ENCODE measurements at regions not wholly inside any gene's neighbourhood (a gene's known extent, or its start where the extent isn't known, plus 50 kb on each side); places are given as distances from the start of the nearest gene placed in this dataset.

DNA sequence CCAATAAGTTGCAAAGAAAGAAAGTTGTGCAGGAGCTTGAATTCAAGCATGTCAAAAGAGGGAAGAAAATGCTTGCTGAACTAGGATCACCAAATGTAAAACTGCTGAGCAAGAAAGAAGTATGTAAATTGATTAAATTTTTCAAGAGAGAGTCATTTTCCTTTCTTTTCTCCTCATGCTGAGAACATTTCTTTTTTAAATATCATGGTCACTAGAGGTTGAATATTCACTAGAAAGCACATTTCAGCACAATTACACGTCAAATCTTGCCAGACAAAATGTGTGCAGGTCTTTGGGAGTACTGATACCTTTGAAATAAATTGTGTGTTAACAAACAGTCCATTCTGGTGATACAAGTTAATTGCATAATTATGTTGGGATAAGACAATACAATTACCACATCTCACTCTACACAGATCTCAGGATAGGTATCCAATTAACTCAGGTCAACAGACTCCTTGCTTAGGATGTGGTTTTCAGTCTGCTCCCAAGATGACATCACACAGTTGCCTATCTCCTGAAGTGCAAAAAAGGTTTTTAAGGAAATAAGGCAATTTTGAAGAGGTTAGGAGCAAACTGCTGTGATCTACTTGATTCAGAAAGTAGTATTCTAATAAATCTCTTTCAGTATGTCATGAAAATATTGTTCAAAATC, 862.2 kb downstream of the RPS29 start:
- Histone ChIP-seq H3K27ac (no peak overlapping the region), H3K4me1 (no peaks in the 10 kb centered on the region), H3K36me3 (no peaks in the 10 kb centered on the region), H3K27me3 (no peaks in the 10 kb centered on the region), H3K4me3 (no peak overlapping the region), H3K9me3 (no peaks in the 10 kb centered on the region)
- DNase-seq = no peak
- ATAC-seq (ENCODE audit: low FRiP score in 2 of 2) = no peak
- TF ChIP-seq POLR2AphosphoS5 (IDR thresholded peaks at IDR 0.05) (no peak), POLR2A (IDR thresholded peaks at IDR 0.05) (no peak), EP300 (IDR thresholded peaks at IDR 0.05) (no peak)
- TF ChIP-seq, protein P1, sequence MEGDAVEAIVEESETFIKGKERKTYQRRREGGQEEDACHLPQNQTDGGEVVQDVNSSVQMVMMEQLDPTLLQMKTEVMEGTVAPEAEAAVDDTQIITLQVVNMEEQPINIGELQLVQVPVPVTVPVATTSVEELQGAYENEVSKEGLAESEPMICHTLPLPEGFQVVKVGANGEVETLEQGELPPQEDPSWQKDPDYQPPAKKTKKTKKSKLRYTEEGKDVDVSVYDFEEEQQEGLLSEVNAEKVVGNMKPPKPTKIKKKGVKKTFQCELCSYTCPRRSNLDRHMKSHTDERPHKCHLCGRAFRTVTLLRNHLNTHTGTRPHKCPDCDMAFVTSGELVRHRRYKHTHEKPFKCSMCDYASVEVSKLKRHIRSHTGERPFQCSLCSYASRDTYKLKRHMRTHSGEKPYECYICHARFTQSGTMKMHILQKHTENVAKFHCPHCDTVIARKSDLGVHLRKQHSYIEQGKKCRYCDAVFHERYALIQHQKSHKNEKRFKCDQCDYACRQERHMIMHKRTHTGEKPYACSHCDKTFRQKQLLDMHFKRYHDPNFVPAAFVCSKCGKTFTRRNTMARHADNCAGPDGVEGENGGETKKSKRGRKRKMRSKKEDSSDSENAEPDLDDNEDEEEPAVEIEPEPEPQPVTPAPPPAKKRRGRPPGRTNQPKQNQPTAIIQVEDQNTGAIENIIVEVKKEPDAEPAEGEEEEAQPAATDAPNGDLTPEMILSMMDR (IDR thresholded peaks at IDR 0.05) = no peak
- 0 to 23% methylated on average over 1 of the region's 1 CpG for WGBS, 2 donors

DNA sequence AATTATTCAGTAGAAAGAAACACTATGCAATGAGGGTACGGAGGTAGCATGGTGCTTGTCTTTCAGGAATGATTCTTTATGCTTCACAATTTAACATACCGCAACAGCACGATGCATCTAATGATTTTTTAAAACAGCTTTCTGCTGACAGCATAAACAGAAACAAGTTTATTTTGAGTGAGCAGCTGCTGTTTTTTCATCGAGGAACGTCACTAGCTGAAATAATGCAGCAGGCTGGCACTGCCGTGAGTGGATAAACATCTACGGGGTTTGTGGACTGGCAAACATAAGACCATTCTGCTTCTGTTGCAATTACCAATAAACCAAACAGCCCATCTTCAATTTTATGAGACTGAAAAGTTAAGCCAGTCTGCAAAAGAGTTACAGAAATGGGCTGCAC, 871.8 kb downstream of the RPS29 start:
- ATAC-seq (ENCODE audit: low FRiP score in 2 of 2) (no peak), DNase-seq (no peak)
- WGBS, 2 donors = 82 to 93% methylated on average over 7 of the region's 7 CpGs
- no peak overlapping the region for H3K4me3 ChIP-seq
- no peak overlapping the region for H3K27ac ChIP-seq
- H3K27me3 ChIP-seq = no peaks in the 10 kb centered on the region
- no peaks in the 10 kb centered on the region for H3K4me1 ChIP-seq
- no peaks in the 10 kb centered on the region for H3K9me3 ChIP-seq
- H3K36me3 ChIP-seq = no peaks in the 10 kb centered on the region
- TF ChIP-seq EP300 (IDR thresholded peaks at IDR 0.05) = no peak

DNA sequence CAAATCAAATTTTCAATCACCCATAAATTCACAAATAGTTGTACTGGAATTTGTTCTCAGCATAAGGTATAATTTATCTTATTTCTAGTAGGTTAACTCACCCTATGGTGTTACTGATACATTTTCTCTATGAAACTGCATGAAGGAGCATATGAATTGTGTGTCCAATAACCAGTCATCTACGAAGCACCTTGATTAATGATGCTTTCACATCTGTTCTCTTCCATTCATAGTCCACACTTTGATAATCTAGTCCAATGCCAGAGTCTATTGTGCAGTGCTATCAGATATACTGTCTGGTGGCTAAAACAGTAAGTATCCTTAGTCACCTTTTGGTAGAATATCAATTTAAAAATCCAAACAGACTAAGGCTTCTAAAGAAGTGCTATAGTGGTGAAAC, 876.0 kb downstream of the RPS29 start:
- no peak for ATAC-seq (ENCODE audit: low FRiP score in 2 of 2)

GRCh38 chr14:48709277-48709785, 876.8 kb downstream of the RPS29 start:
- 89 to 91% methylated on average over 1 of the region's 1 CpG for WGBS, 2 donors
- TF ChIP-seq, protein P1 (IDR thresholded peaks at IDR 0.05) = no peak
- TF ChIP-seq POLR2A (IDR thresholded peaks at IDR 0.05) (no peak), EP300 (IDR thresholded peaks at IDR 0.05) (no peak), POLR2AphosphoS5 (IDR thresholded peaks at IDR 0.05) (no peak)
- DNase-seq (no peak), ATAC-seq (ENCODE audit: low FRiP score in 2 of 2) (no peak)
- H3K9me3 ChIP-seq = no peaks in the 10 kb centered on the region
- H3K4me3 ChIP-seq = no peak overlapping the region
- H3K36me3 ChIP-seq = no peaks in the 10 kb centered on the region
- H3K27me3 ChIP-seq = no peaks in the 10 kb centered on the region
- H3K4me1 ChIP-seq = no peaks in the 10 kb centered on the region
- no peak overlapping the region for H3K27ac ChIP-seq

More for the DNA sequence above, 876.0 kb downstream of the RPS29 start:
- 70 to 78% methylated on average over 1 of the region's 1 CpG for WGBS, 2 donors
- H3K27me3 ChIP-seq = no peaks in the 10 kb centered on the region
- DNase-seq = no peak
- no peaks in the 10 kb centered on the region for H3K36me3 ChIP-seq
- H3K4me1 ChIP-seq = no peaks in the 10 kb centered on the region
- no peak overlapping the region for H3K27ac ChIP-seq
- H3K4me3 ChIP-seq = no peak overlapping the region
- no peaks in the 10 kb centered on the region for H3K9me3 ChIP-seq
- no peak for TF ChIP-seq POLR2AphosphoS5 (IDR thresholded peaks at IDR 0.05)
- TF ChIP-seq EP300 (IDR thresholded peaks at IDR 0.05) = no peak
- TF ChIP-seq, protein P1 (IDR thresholded peaks at IDR 0.05) = no peak
- no peak for TF ChIP-seq POLR2A (IDR thresholded peaks at IDR 0.05)

DNA sequence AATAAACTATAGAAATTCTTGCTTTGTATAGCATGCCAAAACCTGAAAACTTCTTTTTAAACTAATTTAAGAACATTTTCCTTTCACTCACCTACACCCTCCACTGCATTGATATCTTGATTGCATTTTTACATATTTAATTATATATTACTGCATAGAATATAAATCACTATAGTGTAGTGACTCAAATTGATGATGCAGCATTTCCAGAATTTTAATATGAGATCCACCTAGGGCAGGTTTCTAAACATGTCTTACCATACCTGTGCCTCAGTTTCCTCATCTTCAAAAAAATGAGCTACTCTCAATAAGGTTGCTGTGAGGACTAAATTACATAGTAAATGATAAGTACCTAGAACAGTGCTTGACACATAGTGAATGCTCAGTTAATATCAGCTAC, 881.5 kb downstream of the RPS29 start:
- Histone ChIP-seq H3K4me1 (no peaks in the 10 kb centered on the region), H3K27ac (no peak overlapping the region), H3K9me3 (no peaks in the 10 kb centered on the region), H3K36me3 (no peaks in the 10 kb centered on the region), H3K4me3 (no peak overlapping the region), H3K27me3 (no peaks in the 10 kb centered on the region)
- ATAC-seq (ENCODE audit: low FRiP score in 2 of 2) (no peak), DNase-seq (no peak)
- TF ChIP-seq POLR2AphosphoS5 (IDR thresholded peaks at IDR 0.05) (no peak), EP300 (IDR thresholded peaks at IDR 0.05) (no peak), POLR2A (IDR thresholded peaks at IDR 0.05) (no peak)
- TF ChIP-seq, protein P1 (IDR thresholded peaks at IDR 0.05) = no peak

All from upper lobe of left lung (tissue), 6 donors.